ENCODE measurements at regions not wholly inside any gene's neighbourhood (a gene's known extent, or its start where the extent isn't known, plus 50 kb on each side); places are given as distances from the start of the nearest gene placed in this dataset.

DNA sequence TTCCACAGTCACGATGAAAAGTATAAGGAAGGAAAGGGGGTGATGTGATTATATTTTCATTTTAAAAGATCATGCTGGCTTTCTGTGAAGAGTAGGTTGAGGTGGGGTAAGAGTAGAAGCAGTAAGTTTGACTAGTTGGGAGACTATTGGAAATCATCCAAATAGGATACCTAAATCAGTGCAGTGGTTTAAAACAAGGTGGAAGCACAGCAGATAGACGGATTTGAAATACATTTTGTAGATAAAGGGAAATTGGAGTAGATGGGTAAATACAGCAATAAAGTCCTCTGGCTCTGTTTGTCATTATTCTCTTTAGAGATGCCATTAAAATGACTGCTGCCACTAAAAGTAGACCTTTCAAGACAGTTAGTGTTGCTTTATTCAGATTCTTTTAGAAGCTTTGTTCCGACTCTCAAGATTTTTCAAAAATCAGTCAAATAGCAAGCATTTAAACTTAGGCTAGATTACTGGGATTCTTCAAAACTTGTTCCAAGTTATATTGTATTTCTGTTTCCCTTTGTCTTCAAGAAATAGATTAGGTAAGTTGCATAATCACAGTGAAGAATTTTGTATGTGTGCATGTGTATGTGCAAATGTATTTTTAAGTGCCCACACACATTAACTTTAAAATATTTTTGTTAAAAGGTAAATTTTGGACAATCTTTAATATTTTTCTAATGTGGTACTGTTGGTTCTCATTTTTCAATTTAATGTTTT lies 61.7 kb upstream of the DTNA start:
- no peak for DNase-seq

GRCh38 chr18:34649080-34649479 lies 61.0 kb upstream of the DTNA start:
- no peak for DNase-seq

DNA sequence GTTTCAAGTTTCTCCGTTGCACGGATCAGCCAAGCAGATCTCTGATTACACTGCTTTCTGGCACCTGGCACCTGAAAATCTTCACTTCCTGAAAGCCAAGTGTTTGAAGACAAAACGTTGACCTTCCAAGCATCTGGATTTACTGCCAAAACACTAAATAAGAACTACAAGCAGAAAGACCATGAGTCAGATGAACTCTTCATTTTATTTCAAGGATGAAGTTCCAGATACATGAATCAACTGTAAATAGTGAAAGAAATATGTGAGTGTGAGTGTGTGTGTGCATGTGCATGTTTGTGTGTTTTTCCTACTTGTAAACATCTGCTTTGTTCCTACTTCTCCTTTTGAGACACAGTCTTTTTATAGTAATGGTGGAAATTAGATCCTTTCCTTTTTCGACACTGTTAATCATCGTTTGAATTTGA lies 60.0 kb upstream of the DTNA start:
- DNase-seq = no peak

DNA sequence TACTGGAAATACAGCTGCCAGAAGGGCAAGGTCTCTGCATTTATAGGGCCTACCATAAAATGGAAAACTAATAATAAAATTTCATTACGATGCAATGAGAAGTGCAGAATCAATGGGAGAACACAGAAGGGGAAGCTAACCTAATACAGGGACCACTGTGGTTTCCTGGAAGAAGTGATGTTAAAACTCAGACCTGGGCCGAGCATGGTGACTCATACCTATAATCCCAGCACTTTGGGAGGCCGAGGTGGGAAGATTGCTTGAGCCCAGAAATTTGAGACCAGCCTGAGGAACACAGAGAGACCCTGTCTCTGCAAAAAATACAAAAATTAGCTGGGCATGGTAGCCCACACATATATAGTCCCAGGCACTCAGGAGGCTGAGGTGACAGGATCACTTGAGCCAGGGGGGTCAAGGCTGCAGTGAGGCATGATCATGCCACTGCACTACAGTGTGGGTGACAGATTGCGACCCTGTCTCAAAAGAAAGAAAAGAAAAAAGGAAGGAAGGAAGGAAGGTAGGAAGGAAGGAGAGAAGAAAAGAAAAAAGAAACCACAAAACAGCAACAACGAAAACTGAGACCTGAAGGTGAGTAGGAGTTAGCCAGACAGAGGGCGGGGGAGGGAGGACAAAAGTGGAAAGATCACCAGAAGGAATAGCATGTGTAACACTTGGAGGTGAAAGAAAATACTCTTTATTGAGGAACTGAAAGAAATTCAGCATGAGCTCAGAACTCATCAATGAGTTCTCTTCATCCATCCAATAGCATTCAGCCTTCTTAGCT lies 58.3 kb upstream of the DTNA start:
- no peak for DNase-seq

DNA sequence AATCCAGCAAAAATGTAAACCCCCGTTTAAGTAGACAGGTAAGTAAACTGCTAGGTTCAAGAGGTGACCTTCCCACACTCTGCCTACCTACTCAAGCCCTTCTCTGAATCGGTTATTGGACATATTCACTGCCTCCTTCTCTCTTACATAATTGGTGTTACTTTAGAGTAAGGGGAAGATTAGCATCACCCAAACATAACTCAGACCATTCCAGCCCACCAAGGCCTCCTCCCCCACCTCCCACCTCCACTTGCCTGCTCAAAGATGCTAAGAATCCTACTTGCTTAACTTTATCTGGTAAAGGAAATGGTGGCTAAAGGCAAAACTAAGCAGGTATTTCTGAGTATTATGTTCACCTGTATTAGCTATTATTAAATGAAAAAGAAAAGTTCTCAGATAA lies 55.0 kb upstream of the DTNA start:
- no peak for DNase-seq

GRCh38 chr18:34657860-34658500 lies 52.1 kb upstream of the DTNA start:
- no peak for DNase-seq

DNA sequence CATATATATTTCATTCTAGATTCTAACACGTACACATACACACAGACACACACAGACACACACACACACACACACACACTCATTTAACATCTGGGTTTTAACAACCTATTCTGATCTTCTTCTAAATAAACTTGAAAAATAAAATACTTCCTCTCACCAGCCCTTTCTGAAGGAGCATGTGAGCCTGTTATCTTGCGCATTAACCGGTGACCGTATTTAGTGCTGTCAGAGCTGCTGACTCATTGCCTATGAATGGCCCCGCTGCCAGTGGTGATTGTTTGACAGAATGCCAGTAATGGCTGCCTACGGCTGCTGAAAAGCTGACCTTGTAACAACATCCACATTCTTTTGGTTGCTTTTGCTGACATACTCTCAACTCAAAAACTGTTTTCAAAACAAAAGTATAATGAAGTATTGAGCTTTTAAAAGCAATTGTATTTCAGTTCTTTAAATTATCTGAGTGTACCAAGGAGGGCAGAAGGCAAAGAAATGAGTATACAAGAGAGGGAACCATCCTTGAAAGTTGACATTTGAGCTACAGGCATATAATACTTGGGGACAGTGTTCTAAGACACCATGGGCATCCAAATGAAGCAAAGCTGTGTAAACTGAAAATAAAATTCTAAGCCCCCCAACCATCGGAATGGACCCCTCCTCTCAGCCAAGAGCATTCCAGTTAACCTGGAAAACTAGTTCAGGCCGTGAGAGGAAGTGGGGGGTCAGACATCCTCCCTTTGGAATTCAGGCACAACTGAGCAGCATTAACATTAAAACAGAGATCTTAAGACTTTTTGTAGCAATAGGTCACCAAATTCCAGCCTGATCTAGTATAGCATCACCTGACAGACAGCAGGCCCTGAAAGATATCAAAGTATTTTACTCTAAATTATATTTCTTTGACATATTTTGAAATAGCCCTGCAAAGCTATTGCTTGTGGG lies 50.2 kb upstream of the DTNA start:
- peak; percentile 84 for DNase-seq

All from hematopoietic multipotent progenitor cell treated with erythropoietin and hydrocortisone succinate and interleukin-3 and kit ligand, for 8 days (in vitro differentiated cells).